Globus pallidus (tissue), 1 donor: ENCODE measurements at regions not wholly inside any gene's neighbourhood (a gene's known extent, or its start where the extent isn't known, plus 50 kb on each side); places are given as distances from the start of the nearest gene placed in this dataset.

Experiments used
- DNase-seq: peaks from one replicate; pipeline ENCODE4 v3.0.0-alpha.2; 2015; ENCODE audit warnings: low spot score

DNA sequence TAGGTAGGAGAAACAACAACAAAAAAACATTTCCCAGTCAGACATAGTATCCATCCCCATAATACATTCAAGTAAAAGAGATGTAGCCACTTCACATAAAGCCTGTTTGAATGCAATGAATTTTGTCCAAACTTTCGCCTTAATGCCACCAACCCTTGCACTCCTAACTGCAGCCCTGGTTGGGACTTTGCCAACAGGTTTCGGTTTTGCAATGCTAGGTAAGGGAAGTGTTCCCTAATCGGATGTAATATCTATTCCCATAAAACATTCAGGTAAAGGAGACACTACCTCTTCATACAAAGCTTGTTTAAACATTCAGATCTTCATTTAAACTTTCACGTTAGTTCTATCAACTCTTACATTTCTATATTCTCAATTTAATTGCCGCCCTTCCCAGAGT lies 336.1 kb downstream of the DRD1 start:
- no peak for DNase-seq

GRCh38 chr5:175107028-175107588 lies 336.9 kb downstream of the DRD1 start:
- no peak for DNase-seq

DNA sequence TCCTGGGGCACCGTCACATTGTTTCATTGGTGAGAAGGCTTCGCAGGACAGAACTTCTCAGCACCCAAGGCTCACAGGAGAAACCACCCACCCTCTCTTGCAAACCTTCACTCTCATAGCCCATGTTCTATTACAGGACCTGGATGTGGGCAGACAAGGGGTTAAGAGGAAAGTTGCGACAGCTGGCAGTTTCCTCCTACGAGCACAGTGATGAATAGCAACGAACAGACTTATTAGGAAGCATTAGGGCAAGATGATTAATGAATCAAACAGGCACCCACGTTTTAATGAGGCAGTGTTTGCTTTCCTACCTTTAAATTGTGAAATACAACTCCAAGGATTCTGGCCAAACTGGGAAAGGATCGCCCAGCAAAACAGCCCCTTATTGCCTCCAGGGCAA lies 339.3 kb downstream of the DRD1 start:
- DNase-seq = no peak

GRCh38 chr5:175103746-175104145 lies 340.2 kb downstream of the DRD1 start:
- no peak for DNase-seq

DNA sequence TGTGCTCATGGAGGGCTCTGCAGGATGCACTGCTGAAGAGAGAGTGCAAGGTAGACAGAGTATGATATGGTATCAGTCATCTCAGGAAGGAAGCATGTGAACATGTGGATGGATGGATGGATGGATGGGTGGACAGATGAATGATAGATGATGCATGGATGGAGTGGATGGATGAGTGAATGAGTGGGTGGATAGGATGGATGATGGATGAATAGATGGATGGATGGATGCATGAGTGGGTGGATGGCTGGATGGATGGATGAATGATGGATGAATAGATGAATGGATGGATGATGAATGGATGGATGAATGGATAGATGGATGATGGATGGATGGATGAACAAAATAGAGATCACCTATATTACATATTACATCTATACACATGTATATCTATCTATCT lies 341.3 kb downstream of the DRD1 start:
- no peak for DNase-seq

DNA sequence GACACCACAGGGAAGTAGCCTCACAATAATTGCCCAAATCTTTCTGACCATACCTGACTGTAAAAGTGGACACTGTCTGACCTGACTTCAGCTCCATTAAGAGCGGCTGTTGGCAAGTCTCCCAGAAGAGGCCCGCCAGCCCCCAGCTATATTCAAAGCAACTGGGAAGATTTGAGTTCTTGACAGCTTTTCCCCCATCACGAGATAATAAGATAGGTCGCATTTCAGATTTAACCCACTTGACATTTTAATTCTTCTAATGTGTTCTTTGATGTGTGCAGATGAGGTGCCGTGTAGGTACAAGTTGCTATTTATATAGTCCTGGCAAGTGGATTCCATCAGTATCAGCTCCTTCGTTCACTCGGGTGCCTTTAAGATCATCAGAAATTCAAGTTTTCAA lies 345.7 kb downstream of the DRD1 start:
- no peak for DNase-seq

- no peak for DNase-seq
Observed at GRCh38 chr5:175096469-175097165, 347.4 kb downstream of the DRD1 start.

GRCh38 chr5:175094461-175094860 lies 349.5 kb downstream of the DRD1 start:
- no peak for DNase-seq

DNA sequence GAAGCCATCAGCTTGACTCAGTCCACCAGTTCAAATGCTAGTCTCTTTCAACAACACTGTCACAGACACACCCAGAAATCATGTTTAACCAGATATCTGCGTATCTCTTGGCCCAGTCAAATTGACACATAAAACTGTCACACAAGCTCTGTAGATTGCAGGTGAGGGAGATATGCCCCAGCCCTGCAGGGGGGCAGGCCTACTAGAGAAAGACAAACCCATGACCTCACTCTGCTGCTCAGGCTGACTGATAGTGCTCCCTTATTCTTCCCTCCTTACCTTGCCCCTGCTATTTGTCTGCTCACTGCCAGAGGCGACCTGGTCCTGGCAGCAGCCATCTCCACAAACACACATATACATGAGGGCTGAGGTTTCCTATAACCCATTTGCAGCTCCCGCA lies 351.3 kb downstream of the DRD1 start:
- no peak for DNase-seq

GRCh38 chr5:175088963-175089362 lies 355.0 kb downstream of the DRD1 start:
- DNase-seq = no peak

GRCh38 chr5:175082866-175083590 lies 358.6 kb downstream of the MSX2 start:
- no peak for DNase-seq

GRCh38 chr5:175082346-175082745 lies 358.0 kb downstream of the MSX2 start:
- DNase-seq = no peak

GRCh38 chr5:175079707-175080106 lies 355.3 kb downstream of the MSX2 start:
- DNase-seq = no peak

GRCh38 chr5:175070283-175070682 lies 345.9 kb downstream of the MSX2 start:
- DNase-seq = no peak

GRCh38 chr5:175060257-175060656 lies 335.9 kb downstream of the MSX2 start:
- DNase-seq = no peak

GRCh38 chr5:175059687-175060211 lies 335.4 kb downstream of the MSX2 start:
- DNase-seq = peak; percentile 61

DNA sequence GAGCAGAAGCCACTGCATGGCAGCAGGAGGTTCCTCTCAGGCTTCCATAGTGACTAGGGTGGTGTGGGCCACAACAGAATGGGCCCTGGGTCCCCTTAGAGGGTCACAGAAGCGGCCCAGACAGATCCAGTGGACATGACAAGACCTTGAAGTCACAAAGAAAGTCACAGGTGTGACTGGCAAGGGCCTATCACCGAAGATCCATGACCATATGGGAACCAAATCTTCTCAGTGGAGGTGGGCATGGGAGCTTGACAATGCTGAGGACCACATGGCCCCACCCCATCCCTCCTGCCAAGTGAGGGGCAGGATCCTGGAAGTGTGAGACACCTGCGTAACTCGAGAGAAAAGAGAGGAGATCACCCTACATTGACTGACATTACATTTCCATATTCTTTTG lies 332.4 kb downstream of the MSX2 start:
- DNase-seq = no peak

DNA sequence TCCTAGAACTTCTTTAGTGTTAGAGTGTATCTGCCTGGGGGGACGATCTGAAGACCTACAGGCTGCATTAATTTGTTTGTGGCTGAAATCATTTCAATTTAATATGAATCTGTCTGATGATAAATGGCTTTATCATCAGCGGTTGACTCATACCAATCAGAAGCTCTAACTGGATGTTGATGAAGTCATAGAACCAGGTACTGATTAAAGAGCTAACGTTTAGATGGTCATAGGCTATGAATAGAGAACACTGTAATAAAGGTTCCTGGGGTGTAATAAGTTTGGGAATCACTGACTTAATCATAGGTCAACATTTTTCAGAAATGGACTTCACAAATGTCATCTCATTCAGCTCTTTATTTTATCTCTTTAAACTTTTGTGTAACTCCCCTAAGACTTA lies 329.9 kb downstream of the MSX2 start:
- DNase-seq = no peak

DNA sequence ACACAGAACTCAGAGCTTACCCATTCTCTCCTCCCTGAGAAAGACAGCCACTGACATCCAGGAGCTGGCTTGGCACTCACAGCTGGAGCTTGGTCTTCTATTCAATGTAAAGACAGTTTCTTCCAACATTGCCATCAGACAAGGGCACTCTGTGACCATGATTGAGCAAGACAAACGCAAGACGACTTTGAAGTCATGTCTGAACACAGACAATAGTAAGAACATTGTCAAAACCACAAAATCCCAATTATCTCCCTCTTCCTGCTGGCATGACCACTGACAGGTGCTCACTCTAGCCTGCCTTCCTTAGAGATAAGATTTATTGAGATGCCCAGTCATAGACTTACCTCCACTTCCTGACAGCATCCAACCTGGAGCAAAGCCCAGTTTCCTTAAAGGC lies 328.0 kb downstream of the MSX2 start:
- no peak for DNase-seq

- no peak for DNase-seq
Observed at GRCh38 chr5:175047048-175047447, 322.7 kb downstream of the MSX2 start.

GRCh38 chr5:175045820-175046219 lies 321.4 kb downstream of the MSX2 start:
- DNase-seq = no peak

DNA sequence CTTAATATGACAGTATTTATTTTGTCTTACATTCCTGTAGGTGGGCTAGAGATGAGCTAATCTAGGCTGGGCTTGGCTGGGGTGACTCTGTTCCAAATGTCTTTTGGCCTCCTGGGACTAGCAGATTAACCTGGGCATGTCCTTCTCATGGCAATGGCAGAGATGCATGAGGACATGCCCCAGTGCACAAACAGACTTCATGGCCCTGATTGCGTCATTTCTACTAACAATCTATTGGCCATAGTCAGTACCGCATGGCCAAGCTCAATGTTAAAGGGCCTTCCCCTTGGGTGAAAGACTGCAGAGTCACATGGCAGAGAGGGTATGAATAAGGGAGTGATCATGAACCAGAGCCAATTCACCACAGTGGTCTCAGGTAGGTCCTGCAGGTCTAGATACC lies 313.4 kb downstream of the MSX2 start:
- no peak for DNase-seq

DNA sequence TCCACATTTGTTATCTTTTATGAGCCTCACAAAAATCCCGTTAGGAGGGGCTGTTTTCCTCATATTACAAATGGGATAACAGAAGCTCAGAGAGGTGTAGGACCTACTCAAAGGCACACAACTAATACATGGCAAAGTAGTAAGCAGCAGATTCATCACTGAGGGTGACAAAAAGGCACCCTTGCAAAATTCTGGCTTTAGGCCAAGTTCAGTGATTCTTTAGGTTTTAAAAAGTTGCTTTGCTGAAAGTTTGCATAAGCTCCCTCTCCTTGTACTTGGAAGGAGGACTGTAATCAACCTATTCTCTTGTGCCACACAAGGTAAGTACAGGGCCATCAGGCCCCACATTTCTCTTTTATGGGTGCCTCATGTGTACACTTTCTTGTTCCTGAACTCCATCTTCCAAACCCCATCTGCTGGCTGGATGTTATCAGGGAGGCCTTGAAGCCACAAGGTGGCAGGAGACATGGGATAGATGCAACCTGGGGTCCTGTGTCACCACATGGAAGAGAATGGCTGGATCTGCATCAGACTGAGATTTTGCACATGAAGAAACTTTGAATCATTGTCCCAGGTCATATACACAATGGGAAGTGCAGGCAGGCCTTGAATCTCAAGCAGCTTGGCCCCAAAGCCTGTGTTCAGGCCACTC lies 311.6 kb downstream of the MSX2 start:
- DNase-seq = no peak
